ENCODE measurements at regions not wholly inside any gene's neighbourhood (a gene's known extent, or its start where the extent isn't known, plus 50 kb on each side); places are given as distances from the start of the nearest gene placed in this dataset.

- Histone ChIP-seq H3K27me3 (ENCODE audit: low read length) (no peaks in the 10 kb centered on the region), H3K4me3 (ENCODE audit: insufficient read depth, low read length, poor library complexity, severe bottlenecking) (no peak overlapping the region), H3K27ac (ENCODE audit: low read depth, low read length) (no peak overlapping the region), H3K79me2 (ENCODE audit: insufficient read depth, low read length) (no peaks in the 10 kb centered on the region), H3K9ac (ENCODE audit: low read length) (no peak overlapping the region), H3F3A (ENCODE audit: insufficient read depth) (no peaks in the 10 kb centered on the region), H3K9me2 (replicated peaks; ENCODE audit: insufficient read depth, low read length) (no peaks in the 10 kb centered on the region), H4K20me1 (ENCODE audit: low read depth, low read length) (no peaks in the 10 kb centered on the region), H2AFZ (ENCODE audit: low read depth, low read length, severe bottlenecking) (no peak overlapping the region), H3K36me3 (ENCODE audit: low read length) (no peaks in the 10 kb centered on the region), H3K4me2 (ENCODE audit: low read depth, low read length, poor library complexity, severe bottlenecking) (no peak overlapping the region), H3K9me3 (ENCODE audit: insufficient read depth, low read length) (peaks cover 3% of the 10 kb centered on the region)
- TF ChIP-seq CTCF (IDR thresholded peaks at IDR 0.05; ENCODE audit: insufficient read depth, low read length, poor library complexity, severe bottlenecking) (no peak), EZH2phosphoT487 (conservative IDR thresholded peaks at IDR 0.05; ENCODE audit: low read length) (no peak)
Measured at GRCh38 chr20:61104232-61104631, 147.8 kb upstream of the CDH4 start.

GRCh38 chr20:61105395-61105794 lies 146.7 kb upstream of the CDH4 start:
- Histone ChIP-seq H3K9ac (ENCODE audit: low read length) (no peak overlapping the region), H3K36me3 (ENCODE audit: low read length) (no peaks in the 10 kb centered on the region), H3K9me3 (ENCODE audit: insufficient read depth, low read length) (peaks cover 3% of the 10 kb centered on the region), H4K20me1 (ENCODE audit: low read depth, low read length) (no peaks in the 10 kb centered on the region), H2AFZ (ENCODE audit: low read depth, low read length, severe bottlenecking) (no peak overlapping the region), H3K79me2 (ENCODE audit: insufficient read depth, low read length) (no peaks in the 10 kb centered on the region), H3K4me3 (ENCODE audit: insufficient read depth, low read length, poor library complexity, severe bottlenecking) (no peak overlapping the region), H3K27ac (ENCODE audit: low read depth, low read length) (no peak overlapping the region), H3K4me2 (ENCODE audit: low read depth, low read length, poor library complexity, severe bottlenecking) (no peak overlapping the region), H3K9me2 (replicated peaks; ENCODE audit: insufficient read depth, low read length) (no peaks in the 10 kb centered on the region), H3K27me3 (ENCODE audit: low read length) (no peaks in the 10 kb centered on the region), H3F3A (ENCODE audit: insufficient read depth) (no peaks in the 10 kb centered on the region)
- TF ChIP-seq CTCF (IDR thresholded peaks at IDR 0.05; ENCODE audit: insufficient read depth, low read length, poor library complexity, severe bottlenecking): no peak
- TF ChIP-seq EZH2phosphoT487 (conservative IDR thresholded peaks at IDR 0.05; ENCODE audit: low read length): no peak

GRCh38 chr20:61106438-61106837 lies 145.6 kb upstream of the CDH4 start:
- no peak overlapping the region for H2AFZ ChIP-seq (ENCODE audit: low read depth, low read length, severe bottlenecking)
- H4K20me1 ChIP-seq (ENCODE audit: low read depth, low read length): no peaks in the 10 kb centered on the region
- no peaks in the 10 kb centered on the region for H3F3A ChIP-seq (ENCODE audit: insufficient read depth)
- TF ChIP-seq CTCF (IDR thresholded peaks at IDR 0.05; ENCODE audit: insufficient read depth, low read length, poor library complexity, severe bottlenecking) (no peak), EZH2phosphoT487 (conservative IDR thresholded peaks at IDR 0.05; ENCODE audit: low read length) (no peak)
- H3K4me2 ChIP-seq (ENCODE audit: low read depth, low read length, poor library complexity, severe bottlenecking): no peak overlapping the region
- H3K4me3 ChIP-seq (ENCODE audit: insufficient read depth, low read length, poor library complexity, severe bottlenecking): no peak overlapping the region
- no peaks in the 10 kb centered on the region for H3K27me3 ChIP-seq (ENCODE audit: low read length)
- peaks cover 3% of the 10 kb centered on the region for H3K9me3 ChIP-seq (ENCODE audit: insufficient read depth, low read length)
- no peaks in the 10 kb centered on the region for H3K79me2 ChIP-seq (ENCODE audit: insufficient read depth, low read length)
- no peak overlapping the region for H3K9ac ChIP-seq (ENCODE audit: low read length)
- H3K36me3 ChIP-seq (ENCODE audit: low read length): no peaks in the 10 kb centered on the region
- H3K27ac ChIP-seq (ENCODE audit: low read depth, low read length): no peak overlapping the region
- no peaks in the 10 kb centered on the region for H3K9me2 ChIP-seq (replicated peaks; ENCODE audit: insufficient read depth, low read length)
